ENCODE measurements at regions not wholly inside any gene's neighbourhood (a gene's known extent, or its start where the extent isn't known, plus 50 kb on each side); places are given as distances from the start of the nearest gene placed in this dataset.
"Not testable (repeated sequence)": the region's sequence is repeated elsewhere in the genome, so short reads cannot be mapped to it uniquely, and the experiment has no call there.

DNA sequence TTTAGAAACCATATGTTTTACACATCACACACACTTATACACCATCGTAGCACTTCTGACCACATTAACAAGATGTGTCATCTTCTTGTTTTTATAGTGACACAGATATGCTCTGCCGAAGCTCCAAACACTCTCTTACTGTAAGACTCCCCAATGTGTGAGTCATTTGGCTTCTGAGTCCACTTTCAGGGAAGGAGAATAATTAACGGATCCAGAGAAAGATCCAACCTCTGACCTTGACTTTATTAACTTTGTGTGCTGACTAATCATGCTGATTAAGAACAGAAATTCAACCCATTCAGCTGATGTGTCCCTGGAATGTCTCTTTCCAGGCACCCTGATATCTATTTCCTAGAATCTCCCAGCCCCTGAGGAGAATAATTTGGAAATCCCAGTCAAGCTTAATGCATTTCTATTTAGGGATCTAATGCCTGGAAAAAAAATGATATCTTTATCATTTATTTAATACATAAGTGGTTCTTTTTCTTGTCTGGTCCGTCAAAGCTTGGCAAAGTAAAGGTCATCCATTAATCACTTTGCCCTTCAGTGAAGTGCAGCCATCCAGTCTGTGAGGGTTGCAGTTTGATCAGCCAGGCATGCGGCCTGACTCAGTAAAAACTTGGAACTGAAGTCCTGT is 615.8 kb upstream of the SYT4 start:
- DNase-seq, result no peak

DNA sequence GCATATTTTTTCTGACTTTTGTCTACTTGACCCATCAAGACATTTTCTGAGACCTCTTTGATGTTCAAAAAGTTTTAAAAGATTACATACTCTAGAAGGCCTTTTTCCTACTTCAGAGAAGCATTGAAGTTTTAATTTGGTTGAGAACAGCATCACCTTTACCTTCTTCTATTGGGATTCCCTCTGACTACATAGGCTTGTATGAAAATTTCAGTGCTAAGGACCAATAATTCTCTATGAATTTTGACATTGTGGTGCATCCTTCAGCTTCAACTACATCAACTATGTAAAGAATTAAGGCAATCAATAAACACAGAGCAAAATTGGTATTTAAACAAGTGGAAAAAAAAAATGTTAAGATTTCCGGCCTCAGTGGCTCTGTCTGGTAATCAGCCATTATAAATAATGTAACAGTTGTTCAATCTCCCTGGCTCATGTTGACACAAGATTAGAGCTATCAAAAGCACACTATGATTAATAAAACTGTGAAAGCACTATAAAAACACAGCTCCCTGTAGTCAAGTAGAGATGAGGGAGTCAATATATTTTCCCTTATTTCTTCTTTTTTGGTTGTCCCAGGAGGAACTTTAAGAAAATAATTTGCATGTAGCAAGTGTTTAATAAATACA is 627.0 kb upstream of the SYT4 start:
- DNase-seq, result no peak

DNA sequence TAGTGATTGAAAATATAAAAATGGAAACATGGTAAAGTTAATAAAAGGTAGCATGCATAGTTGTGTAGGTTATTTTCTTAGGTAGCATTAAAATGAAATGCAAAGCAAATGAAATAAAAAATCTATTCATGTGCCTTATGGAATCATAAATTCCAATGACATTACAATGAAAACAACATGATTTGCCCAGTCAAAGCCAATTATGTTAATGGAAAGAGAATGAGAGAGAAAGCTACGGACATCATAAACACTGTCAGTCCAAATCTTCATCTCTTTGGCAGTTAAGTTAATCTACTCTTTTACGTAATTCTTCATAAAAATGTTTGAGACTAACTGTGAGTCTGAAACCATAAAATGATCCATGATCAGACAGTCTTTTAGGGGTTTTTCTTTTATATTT is 636.7 kb upstream of the SYT4 start:
- DNase-seq, result no peak

DNA sequence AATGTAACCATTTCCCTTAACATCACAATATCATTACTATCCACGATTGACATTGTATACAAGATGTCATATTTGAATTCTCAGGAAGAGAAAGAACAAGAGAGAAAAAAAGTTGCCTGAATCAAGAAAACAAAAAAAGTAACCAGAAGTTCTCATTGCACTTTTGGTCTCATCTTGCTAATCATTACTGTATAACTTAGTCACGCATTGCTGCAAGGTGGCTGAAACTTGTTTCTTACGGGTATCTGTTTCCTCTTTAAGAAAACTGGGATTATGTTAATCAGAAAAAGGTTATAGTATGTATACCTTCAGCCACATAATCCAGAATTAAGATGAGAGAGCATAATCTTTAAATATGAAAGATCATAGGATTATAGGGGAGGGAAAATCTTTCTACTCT is 639.7 kb upstream of the SYT4 start:
- no peak for DNase-seq

DNA sequence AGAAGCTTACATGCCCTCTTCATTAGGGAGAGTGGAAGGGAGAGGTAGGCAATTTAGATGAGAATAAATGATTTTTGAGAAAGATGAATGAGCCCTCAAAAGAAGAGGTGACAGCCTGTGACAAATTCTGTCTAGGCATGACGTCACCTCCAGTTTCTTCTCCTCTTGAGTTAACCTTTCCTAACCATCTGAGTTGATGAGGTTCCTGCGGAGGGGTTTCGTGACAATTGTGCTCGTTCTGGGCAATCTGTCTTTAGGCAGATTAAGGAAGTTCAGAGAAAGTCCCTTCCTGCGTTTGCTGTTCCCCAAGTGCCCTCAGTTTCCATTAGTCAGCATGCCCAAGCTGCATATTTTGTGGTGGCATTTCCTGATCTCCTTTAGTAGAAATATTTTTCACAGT is 640.2 kb upstream of the SYT4 start:
- no peak for DNase-seq

DNA sequence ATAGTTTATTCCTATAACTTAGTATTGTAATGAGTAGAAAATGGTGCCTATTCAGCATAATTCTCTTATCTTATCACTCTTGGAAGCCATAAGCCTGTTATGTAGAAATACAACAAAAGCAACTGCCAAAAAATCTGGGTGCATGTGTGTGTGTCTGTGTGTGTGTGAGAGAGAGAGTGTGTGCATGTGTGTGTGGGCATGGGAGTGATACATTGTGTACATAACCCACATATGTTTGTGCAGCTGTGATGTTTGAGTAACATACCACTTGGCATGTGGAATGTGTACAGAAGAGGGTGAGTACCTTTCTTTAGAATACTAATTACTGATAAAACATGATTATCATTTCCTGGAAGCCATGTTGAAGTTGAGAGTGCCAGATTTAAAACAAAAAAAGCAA is 642.3 kb upstream of the SYT4 start:
- no peak for DNase-seq

DNA sequence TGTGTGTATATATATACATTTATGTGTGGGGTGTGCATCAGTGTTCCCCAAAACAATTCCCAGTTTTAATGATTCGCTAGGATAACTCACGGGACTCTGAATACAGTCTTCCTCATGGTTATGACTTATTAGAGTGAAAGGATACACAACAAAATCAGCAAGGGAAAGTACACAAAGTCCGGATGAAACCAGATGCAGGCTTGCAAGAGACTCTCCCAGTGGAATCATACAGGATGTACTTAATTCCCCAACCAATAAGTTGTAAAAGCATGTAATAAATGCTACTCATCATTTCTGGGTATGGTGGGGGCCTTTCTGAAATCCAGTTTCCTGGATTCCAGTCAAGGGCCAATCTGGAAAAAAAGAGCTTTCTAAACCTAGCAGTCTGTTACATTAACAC is 654.1 kb upstream of the SYT4 start:
- DNase-seq, result no peak

DNA sequence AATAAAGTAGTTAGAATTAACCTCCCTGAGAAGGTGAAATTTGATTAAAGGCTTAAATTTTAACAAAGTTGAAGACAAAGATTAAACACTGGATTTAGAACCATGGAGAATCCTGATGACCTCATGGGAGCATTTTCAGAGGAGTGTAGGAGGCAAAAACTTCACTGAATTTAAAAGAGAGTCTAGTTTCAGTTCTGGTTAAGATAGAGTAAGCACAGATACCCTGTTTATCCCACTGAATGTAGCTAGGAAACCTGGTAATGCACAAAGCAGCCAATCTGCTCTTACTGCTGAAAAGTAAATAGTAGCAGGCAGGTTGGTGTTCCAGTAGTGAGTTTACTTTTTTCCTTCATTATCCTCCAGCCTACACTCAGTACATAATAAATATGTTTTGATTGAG is 654.9 kb upstream of the SYT4 start:
- no peak for DNase-seq

DNA sequence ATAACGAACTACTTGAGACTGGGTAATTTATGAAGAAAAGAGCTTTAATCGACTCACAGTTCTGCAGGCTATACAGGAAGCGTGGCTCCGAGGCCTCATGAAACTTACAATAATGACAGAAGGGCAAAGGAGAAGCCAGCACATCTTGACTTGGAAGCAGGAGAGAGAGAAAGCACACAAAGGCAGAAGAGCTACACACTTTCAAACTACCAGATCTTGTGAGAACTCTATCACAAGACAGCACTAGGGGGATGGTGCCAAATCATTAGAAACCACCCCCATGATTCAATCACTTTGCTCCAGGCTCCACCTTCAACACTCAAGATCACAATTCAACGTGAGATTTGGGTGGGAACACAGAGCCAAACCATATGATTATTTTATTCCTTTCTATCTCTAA is 655.9 kb upstream of the SYT4 start:
- DNase-seq, result no peak

DNA sequence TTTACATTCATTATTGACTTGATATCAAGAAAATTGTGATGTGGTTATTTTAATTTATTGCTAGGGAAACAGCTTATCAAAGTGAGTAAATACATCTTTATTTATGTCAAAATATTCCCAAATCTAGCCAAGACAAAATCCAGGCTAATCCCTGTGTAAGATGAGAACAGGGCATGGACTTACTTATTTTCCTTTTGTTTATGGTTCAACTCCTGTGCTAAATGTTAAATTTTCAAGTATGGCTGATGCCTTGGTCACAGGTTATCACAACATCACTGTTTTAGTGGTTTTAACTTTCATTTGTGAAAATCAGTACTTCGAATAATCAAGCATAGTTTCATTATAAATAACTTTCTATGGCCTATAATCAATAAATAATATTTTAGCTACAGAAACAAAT is 657.0 kb upstream of the SYT4 start:
- no peak for DNase-seq

DNA sequence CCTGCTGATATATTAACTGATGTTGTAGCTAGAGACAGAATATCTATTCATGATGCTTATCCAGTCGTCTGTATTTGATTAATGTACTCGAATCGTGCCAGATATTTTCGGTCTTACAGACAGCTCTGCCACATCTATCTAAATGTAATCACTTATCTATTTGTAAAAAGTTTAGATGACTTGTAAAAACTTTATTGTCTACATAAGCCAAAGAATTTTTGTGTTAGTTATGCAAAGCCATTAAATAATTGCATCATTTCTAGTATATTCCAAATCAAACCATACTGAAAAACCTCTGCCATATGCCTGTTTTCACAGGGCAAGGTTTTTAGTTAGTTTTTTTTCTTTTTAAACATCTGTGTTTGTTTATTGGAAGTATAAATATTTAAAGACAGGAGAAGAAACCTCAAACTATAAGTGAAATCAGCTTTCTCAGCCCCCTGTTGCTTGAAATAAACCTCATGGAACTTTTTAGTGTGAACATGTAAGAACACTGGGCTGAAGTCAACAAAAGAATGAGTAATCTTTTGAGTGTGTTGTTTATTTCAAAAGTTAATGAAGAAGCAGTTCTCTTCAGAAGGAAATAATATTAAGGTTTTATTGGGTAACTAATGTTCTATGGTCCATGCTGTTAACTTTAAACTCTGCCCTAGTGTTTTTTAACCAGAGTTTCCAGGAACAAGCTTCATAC is 657.6 kb upstream of the SYT4 start:
- DNase-seq, result no peak

DNA sequence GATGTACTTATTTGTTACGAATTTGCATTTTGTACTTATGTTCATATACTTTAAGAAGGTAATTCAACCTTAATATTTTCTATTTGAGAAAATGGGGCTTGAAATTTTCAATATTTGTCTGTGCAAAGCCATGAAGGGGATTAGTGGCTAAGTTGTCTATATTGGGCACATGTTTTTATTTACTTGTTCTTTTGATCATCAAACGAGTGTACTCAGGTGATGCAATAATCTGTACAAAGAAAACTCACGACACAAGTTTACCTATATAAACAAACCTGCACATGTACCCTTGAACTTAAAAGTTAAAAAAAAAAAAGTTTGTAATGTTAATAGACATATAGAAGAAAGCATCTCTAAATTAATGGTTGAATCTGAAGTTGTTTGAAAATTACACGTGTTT is 658.9 kb upstream of the SYT4 start:
- no peak for DNase-seq

DNA sequence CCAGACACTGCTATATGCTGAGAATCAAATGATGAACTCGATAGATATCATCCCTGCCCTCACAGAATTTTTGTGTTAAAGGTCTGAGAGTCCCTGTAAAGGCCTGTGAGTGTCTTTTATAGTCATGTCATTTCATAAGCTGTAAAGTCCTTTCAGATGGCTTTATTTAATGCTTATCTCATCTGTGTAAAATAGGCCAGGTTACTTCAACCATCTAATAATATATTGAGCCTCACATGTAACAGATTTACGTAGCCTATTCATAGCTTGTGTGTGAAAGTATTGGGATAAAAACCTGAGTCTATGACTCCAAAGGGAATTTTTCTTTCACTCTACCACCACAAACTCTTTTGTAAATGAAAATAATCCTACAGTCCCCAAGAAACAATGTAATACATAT is 672.0 kb upstream of the SYT4 start:
- no peak for DNase-seq

DNA sequence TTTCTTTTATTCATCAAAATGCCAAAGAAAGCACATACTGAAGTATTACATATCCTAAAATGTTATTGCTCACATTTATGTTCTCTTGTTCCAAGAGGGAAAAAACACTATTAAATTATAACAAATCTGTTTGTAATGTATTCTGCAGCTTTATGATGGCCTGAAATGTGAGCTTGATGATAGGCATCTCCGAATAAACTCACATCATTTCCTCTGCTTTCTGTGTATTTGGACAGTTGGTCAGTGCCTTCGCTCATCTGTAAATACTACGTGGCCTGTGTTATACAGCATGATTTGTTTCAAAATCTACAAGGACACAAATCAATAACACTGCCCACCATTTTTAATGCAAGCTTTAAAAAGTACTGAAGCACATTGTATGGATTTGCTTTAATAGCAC is 672.8 kb upstream of the SYT4 start:
- DNase-seq, result no peak

DNA sequence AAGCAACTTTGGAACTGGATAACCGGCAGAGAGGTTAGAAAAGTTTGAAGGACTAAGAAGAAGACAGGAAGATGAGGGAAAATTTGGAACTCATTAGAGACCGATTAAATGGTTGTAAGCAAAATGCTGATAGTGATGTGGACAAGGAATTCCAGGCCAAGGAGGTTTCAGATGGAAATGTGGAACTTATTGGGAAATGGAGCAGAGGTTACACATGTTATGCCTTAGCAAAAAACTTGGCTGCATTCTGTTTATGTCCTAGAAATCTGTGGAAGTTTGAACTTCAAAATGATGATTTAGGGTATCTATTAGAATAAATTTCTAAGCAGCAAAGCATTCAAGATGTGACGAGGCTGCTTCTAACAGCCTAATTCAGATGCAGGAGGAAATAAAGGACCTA is 675.1 kb upstream of the SYT4 start:
- no peak for DNase-seq

DNA sequence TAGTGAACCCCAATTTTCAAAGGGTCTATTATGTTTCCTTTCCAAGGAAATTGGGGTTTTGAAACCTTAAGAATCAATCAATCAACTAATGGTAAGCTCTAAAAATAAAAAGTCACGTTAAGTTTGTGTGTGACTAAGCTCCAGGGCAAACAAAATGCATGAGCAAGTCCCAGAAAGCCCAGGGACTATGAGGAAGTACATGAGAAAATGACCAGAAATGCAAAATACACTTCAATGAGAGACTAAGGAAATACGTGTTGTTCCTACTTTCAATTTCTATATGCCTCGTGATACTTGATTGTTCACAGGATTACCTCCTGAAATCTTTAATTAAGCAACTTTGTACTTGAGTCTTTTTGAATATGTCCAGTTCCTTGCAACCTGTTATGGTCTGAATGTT is 684.4 kb upstream of the SYT4 start:
- no peak for DNase-seq

DNA sequence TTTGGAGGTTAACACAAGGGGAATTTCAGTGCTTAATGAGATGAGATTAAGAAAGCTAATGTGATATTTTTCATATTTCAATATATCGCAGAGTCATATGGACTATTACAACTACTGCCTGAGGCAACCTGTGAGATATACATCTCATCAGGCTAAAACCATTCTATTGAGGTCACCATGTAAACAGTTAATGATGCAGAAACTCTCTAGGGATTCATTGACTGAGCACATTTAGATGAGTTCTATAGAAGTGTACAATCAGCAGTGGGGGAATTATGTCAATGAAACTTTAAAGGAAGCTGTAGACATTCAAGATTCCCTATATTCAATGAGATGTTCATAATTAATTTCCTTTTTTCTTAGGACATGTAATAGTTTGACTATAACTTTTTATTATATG is 687.4 kb upstream of the SYT4 start:
- no peak for DNase-seq

DNA sequence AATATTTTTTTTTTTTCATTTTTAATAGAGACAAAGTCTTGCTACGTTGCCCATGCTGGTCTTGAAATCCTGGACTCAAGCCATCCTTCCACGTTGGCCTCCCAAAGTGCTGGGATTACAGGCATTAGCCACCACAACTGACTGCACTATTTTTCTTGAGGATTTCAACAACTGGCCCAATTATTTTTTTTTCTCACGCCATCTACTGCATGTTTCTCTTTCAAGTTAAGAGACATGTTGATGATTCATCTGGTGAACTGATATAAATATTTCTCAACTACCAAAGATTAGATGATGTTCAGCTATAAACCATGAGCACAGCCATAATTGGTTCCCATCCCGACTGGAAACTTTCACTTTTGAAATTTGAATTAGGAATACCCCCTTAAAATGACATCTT is 688.4 kb upstream of the SYT4 start:
- no peak for DNase-seq

DNA sequence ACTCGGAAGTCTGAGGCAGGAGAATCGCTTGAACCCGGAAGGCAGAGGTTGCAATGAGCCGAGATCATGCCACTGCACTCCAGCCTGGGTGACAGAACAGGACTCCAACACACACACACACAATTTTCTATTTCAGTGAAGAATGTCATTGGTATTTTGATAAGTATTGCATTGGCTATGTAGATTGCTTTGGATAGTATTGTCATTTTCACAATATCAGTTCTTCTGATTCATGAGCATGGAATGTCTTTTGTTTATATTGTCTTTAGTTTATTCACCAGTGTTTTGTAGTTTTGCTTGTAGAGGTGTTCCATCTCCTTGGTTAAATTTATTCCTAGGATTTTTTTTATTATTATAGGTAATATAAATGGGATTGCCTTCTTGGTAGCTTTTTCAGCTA is 693.4 kb upstream of the SYT4 start:
- no peak for DNase-seq

DNA sequence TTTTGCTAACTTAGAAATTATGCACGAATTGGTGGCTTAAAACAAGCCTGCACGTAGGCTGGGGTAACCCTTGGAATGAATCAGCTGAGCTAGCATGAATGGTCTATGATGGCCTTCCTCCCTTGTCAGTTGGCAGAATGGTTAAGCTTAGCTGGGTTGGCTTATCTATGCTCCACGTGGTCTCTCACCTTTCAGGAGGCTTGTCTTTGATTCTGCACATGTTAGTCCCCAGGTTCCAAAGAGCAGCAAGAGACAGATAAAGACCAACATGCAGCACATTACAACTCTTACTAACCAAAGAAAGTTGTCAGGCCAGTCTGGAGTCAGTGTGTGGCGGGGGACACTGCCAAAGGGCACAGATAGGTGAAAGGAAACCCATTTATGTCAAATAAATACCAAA is 700.9 kb upstream of the SYT4 start:
- no peak for DNase-seq

DNA sequence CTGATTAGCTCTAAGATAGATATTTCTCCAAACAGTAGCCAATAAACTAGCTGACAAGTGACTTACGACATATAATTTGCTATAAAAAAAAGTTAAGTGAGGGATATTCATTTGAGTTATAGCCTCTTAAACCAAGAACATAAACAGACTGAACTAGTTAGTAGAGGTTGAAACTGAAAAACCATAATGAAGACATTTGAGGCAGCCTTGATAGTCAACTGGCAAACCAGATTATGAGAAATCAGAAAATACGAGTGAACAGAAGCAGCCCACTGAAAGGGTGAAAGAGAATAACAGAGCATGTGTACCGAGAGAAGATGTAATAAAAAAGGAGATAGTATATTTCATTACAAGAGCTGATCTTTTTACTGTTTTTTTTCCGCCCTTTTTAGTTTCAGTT is 698.1 kb upstream of the SETBP1 start:
- DNase-seq, result no peak

DNA sequence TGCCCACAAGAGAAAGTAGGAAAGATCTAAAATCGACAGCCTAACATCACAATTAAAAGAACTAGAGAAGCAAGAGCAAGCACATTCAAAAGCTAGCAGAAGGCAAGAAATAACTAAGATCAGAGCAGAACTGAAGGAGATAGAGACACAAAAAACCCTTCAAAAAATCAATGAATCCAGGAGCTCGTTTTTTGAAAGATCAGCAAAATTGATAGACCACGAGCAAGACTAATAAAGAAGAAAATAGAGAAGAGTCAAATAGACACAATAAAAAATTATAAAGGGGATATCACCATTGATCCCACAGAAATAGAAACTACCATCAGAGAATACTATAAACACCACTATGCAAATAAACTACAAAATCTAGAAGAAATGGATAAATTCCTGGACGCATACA is 693.6 kb upstream of the SETBP1 start:
- DNase-seq, result not testable (repeated sequence)

DNA sequence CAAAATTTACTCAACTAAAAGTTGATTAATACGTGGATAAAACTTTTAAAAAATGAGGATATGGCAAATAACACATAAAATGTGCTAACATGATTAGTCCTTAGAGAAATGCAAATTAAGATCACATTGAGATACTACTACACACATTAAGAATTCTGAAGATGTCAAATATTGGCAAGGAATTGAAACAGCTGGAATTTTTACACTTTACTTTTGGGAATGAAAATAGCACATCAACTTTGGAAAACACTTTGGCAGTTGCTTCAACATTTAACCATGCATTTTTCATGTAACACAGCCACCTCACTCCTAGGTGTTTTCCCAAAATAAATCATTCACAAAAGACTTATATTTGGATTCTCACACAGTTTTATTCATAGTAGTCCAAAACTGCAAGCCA is 687.9 kb upstream of the SETBP1 start:
- DNase-seq, result no peak

DNA sequence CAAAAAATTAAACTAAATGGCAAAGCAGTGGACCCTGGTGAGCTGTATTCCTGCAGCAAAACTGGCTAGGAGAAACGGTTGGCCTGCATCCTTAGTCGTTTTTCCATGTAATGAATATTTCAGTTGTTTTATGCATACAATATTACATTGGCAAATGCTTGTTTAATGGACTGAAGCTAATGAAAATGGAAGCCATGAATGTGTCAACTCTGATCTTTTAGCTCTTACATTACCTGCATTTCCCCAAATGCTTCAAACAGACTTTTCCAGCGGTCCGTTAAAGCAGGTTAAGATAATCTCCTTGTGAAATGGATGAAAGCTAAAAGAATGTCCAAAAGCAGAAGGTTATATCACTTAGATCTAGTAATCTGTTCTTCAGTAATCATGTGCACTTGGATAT is 686.3 kb upstream of the SETBP1 start:
- DNase-seq, result no peak

DNA sequence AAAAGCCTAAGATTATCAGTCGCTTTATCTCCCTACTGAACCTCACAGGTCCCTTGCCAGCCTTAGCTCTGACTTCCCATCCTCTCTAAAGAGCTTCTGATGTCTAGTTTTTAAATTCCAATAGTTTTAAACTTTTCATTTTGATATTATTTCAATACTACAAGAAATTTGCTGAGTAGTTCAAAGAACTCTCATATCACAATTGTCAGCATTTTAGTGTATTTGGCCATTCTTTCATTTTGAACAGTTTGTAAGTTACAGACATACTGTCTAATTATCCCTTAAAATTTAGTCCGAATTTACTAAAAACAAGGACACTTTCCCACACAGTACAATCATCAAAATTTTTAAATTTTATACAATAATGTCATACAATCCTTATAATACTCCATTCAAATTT is 666.8 kb upstream of the SETBP1 start:
- DNase-seq, result no peak
